Fibroblast of lung (primary cell): ENCODE measurements at regions not wholly inside any gene's neighbourhood (a gene's known extent, or its start where the extent isn't known, plus 50 kb on each side); places are given as distances from the start of the nearest gene placed in this dataset.

Experiments used
- CTCF ChIP-seq, 2 donors: IDR thresholded peaks in 1 of 2; conservative IDR thresholded peaks in 1 of 2; 1 replicate in 1 of 2; 2 replicates in 1 of 2; pipeline ENCODE4 v1.5.1; 2011 to 2012; ENCODE audit warnings: low read length in 2 of 2, control low read depth in 1 of 2, inconsistent platforms in 1 of 2, low read depth in 1 of 2, mild to moderate bottlenecking in 1 of 2
- EZH2 ChIP-seq: IDR thresholded peaks from 2 replicates; pipeline ENCODE4 v1.5.1; 2012; ENCODE audit warnings: low read length, control low read depth, mild to moderate bottlenecking; ENCODE audit errors: missing control alignments

- TF ChIP-seq CTCF (conservative IDR thresholded peaks at IDR 0.05 in 1 of 2, IDR thresholded peaks at IDR 0.05 in 1 of 2; ENCODE audit: low read depth in 1 of 2, low read length in 2 of 2) (no peak), EZH2 (no peak)
These were observed 223.3 kb downstream of the NDUFS4 start for GRCh38 chr5:53783624-53784228.
